Activated T-cell treated with anti-CD3 and anti-CD28 coated beads, Interleukin-2, amount 50 U/mL, for 72 hours (primary cell): ENCODE measurements at regions not wholly inside any gene's neighbourhood (a gene's known extent, or its start where the extent isn't known, plus 50 kb on each side); places are given as distances from the start of the nearest gene placed in this dataset.
"Not testable (repeated sequence)": the region's sequence is repeated elsewhere in the genome, so short reads cannot be mapped to it uniquely, and the experiment has no call there.

ENCODE experiments used
- ATAC-seq, 2 donors: fragments of 150-1000 bp; cut with Tn5 transposase; replicated peaks in 1 of 2; 2 replicates each; pipeline ENCODE4 v1.10.0; 2021; ENCODE audit warnings: moderate library complexity in 2 of 2, mild to moderate bottlenecking in 1 of 2
- DNase-seq, 2 donors: peaks; one replicate each; pipeline ENCODE4 v3.0.0; 2021 to 2022; ENCODE audit warnings: mixed read lengths in 1 of 2
- H3K27ac Mint-ChIP-seq: one replicate; pipeline ENCODE4 v1.8.0; 2022; ENCODE audit warnings: mild to moderate bottlenecking, moderate library complexity, mixed read lengths
- H3K27me3 Mint-ChIP-seq: one replicate; pipeline ENCODE4 v1.8.0; 2022; ENCODE audit warnings: low read depth, mixed read lengths
- H3K36me3 Mint-ChIP-seq, 2 donors: one replicate each; pipeline ENCODE4 v1.8.0; 2022; ENCODE audit warnings: mixed read lengths in 2 of 2, mild to moderate bottlenecking in 1 of 2; ENCODE audit not compliant: insufficient read depth in 2 of 2
- H3K4me1 Mint-ChIP-seq: one replicate; pipeline ENCODE4 v1.8.0; 2022; ENCODE audit warnings: low read depth, mixed read lengths
- H3K4me3 Mint-ChIP-seq, 2 donors: one replicate each; pipeline ENCODE4 v1.8.0; 2022; ENCODE audit warnings: mild to moderate bottlenecking in 2 of 2, mixed read lengths in 2 of 2, moderate library complexity in 2 of 2
- H3K9me3 Mint-ChIP-seq, 2 donors: one replicate each; pipeline ENCODE4 v1.8.0; 2022; ENCODE audit warnings: mixed read lengths in 2 of 2

GRCh38 chr7:25726170-25726780, 425.7 kb upstream of the NFE2L3 start:
- ATAC-seq (no peak), DNase-seq (no peak)
- H3K4me1 Mint-ChIP-seq, result no peaks in the 10 kb centered on the region
- no peak overlapping the region for H3K27ac Mint-ChIP-seq
- peaks cover 6% of the 10 kb centered on the region for H3K27me3 Mint-ChIP-seq
- no peak overlapping the region for H3K4me3 Mint-ChIP-seq
- H3K9me3 Mint-ChIP-seq, result no peaks in the 10 kb centered on the region
- H3K36me3 Mint-ChIP-seq, result no peaks in the 10 kb centered on the region

GRCh38 chr7:25726781-25727311, 425.2 kb upstream of the NFE2L3 start:
- Mint-ChIP-seq H3K27me3 (peaks cover 6% of the 10 kb centered on the region), H3K9me3 (no peaks in the 10 kb centered on the region), H3K4me3 (no peak overlapping the region), H3K27ac (no peak overlapping the region), H3K36me3 (no peaks in the 10 kb centered on the region), H3K4me1 (no peaks in the 10 kb centered on the region)
- ATAC-seq, result no peak
- DNase-seq, result no peak

- Mint-ChIP-seq H3K27ac (no peak overlapping the region), H3K27me3 (peaks cover 6% of the 10 kb centered on the region), H3K4me1 (no peaks in the 10 kb centered on the region), H3K9me3 (no peaks in the 10 kb centered on the region), H3K36me3 (no peaks in the 10 kb centered on the region), H3K4me3 (no peak overlapping the region)
- ATAC-seq (no peak), DNase-seq (no peak)
Observed at GRCh38 chr7:25727446-25727845, 424.6 kb upstream of the NFE2L3 start.

- Mint-ChIP-seq H3K4me3 (no peak overlapping the region), H3K27me3 (peaks cover 6% of the 10 kb centered on the region), H3K36me3 (no peaks in the 10 kb centered on the region), H3K9me3 (no peaks in the 10 kb centered on the region), H3K27ac (no peak overlapping the region), H3K4me1 (no peaks in the 10 kb centered on the region)
- no peak for ATAC-seq
- DNase-seq, result no peak
Observed at GRCh38 chr7:25727876-25728275, 424.1 kb upstream of the NFE2L3 start.

- ATAC-seq, result no peak
- Mint-ChIP-seq H3K9me3 (peaks cover 0 to 1% of the 10 kb centered on the region in 2 donors), H3K27me3 (peaks cover 10% of the 10 kb centered on the region), H3K4me1 (no peaks in the 10 kb centered on the region), H3K27ac (no peak overlapping the region), H3K36me3 (no peaks in the 10 kb centered on the region), H3K4me3 (no peak overlapping the region)
- DNase-seq, result no peak
Observed at GRCh38 chr7:25731068-25731845, 420.7 kb upstream of the NFE2L3 start.

- Mint-ChIP-seq H3K27ac (no peak overlapping the region), H3K9me3 (peaks cover 0 to 1% of the 10 kb centered on the region in 2 donors), H3K4me3 (no peak overlapping the region), H3K36me3 (no peaks in the 10 kb centered on the region), H3K27me3 (peaks cover 10% of the 10 kb centered on the region), H3K4me1 (no peaks in the 10 kb centered on the region)
- DNase-seq (no peak), ATAC-seq (no peak)
Observed at GRCh38 chr7:25731846-25732245, 420.2 kb upstream of the NFE2L3 start.

- DNase-seq, result no peak
- no peak for ATAC-seq
- H3K27ac Mint-ChIP-seq, result no peak overlapping the region
- peaks cover 0 to 1% of the 10 kb centered on the region in 2 donors for H3K9me3 Mint-ChIP-seq
- H3K27me3 Mint-ChIP-seq, result peaks cover 13% of the 10 kb centered on the region
- H3K4me1 Mint-ChIP-seq, result no peaks in the 10 kb centered on the region
- H3K4me3 Mint-ChIP-seq, result no peak overlapping the region
- no peaks in the 10 kb centered on the region for H3K36me3 Mint-ChIP-seq
Observed at GRCh38 chr7:25732766-25733217, 419.2 kb upstream of the NFE2L3 start.

- Mint-ChIP-seq H3K4me3 (no peak overlapping the region), H3K27ac (no peak overlapping the region), H3K36me3 (no peaks in the 10 kb centered on the region), H3K4me1 (no peaks in the 10 kb centered on the region), H3K27me3 (peaks cover 17% of the 10 kb centered on the region), H3K9me3 (peaks cover 0 to 1% of the 10 kb centered on the region in 2 donors)
- ATAC-seq, result no peak
- DNase-seq, result no peak
Observed at GRCh38 chr7:25735674-25736242, 416.2 kb upstream of the NFE2L3 start.

- Mint-ChIP-seq H3K27ac (no peak overlapping the region), H3K36me3 (no peaks in the 10 kb centered on the region), H3K27me3 (peaks cover 17% of the 10 kb centered on the region), H3K4me3 (no peak overlapping the region), H3K9me3 (no peaks in the 10 kb centered on the region), H3K4me1 (no peaks in the 10 kb centered on the region)
- ATAC-seq (no peak), DNase-seq (no peak)
Observed at GRCh38 chr7:25738528-25738927, 413.5 kb upstream of the NFE2L3 start.

GRCh38 chr7:25739143-25739542, 412.9 kb upstream of the NFE2L3 start:
- Mint-ChIP-seq H3K27ac (no peak overlapping the region), H3K9me3 (no peaks in the 10 kb centered on the region), H3K4me3 (no peak overlapping the region), H3K36me3 (no peaks in the 10 kb centered on the region), H3K27me3 (peaks cover 17% of the 10 kb centered on the region), H3K4me1 (no peaks in the 10 kb centered on the region)
- no peak for ATAC-seq
- DNase-seq, result no peak

- peaks cover 7% of the 10 kb centered on the region for H3K27me3 Mint-ChIP-seq
- H3K4me3 Mint-ChIP-seq, result no peak overlapping the region
- H3K36me3 Mint-ChIP-seq, result peaks cover 0 to 1% of the 10 kb centered on the region in 2 donors
- DNase-seq (no peak), ATAC-seq (no peak)
- H3K27ac Mint-ChIP-seq, result no peak overlapping the region
- no peaks in the 10 kb centered on the region for H3K4me1 Mint-ChIP-seq
- no peaks in the 10 kb centered on the region for H3K9me3 Mint-ChIP-seq
Observed at GRCh38 chr7:25742316-25742715, 409.7 kb upstream of the NFE2L3 start.

- H3K9me3 Mint-ChIP-seq, H3K36me3 Mint-ChIP-seq, DNase-seq, ATAC-seq, H3K27me3 Mint-ChIP-seq, H3K4me1 Mint-ChIP-seq, H3K4me3 Mint-ChIP-seq, H3K27ac Mint-ChIP-seq: not testable (repeated sequence)
Observed at GRCh38 chr7:25743670-25744451, 408.1 kb upstream of the NFE2L3 start.
